KMS-11 (cell line): ENCODE measurements at regions not wholly inside any gene's neighbourhood (a gene's known extent, or its start where the extent isn't known, plus 50 kb on each side); places are given as distances from the start of the nearest gene placed in this dataset.

ENCODE experiments used
- H2AFZ ChIP-seq: fragments of 200-600 bp; sonication (generic); 2 replicates; pipeline ENCODE4 v1.6.1; 2016; ENCODE audit warnings: antibody characterized with exemption, mixed run types, low read depth
- H3K27ac ChIP-seq: fragments of 200-600 bp; sonication (generic); 2 replicates; pipeline ENCODE4 v1.6.1; 2016; ENCODE audit warnings: mild to moderate bottlenecking, mixed run types
- H3K27me3 ChIP-seq: fragments of 200-600 bp; sonication (generic); 2 replicates; pipeline ENCODE4 v1.6.1; 2017; ENCODE audit warnings: mild to moderate bottlenecking, low read depth, mixed run types, moderate library complexity; ENCODE audit not compliant: insufficient read depth
- H3K36me3 ChIP-seq: fragments of 200-600 bp; sonication (generic); 2 replicates; pipeline ENCODE4 v1.6.1; 2017; ENCODE audit warnings: mild to moderate bottlenecking, mixed run types; ENCODE audit not compliant: insufficient read depth
- H3K4me1 ChIP-seq: fragments of 200-600 bp; sonication (generic); 2 replicates; pipeline ENCODE4 v1.6.1; 2016; ENCODE audit warnings: mild to moderate bottlenecking, low read depth, mixed run types; ENCODE audit not compliant: poor library complexity, severe bottlenecking
- H3K4me2 ChIP-seq: fragments of 200-600 bp; sonication (generic); 2 replicates; pipeline ENCODE4 v1.7.0; 2016; ENCODE audit warnings: mild to moderate bottlenecking, mixed run types
- H3K4me3 ChIP-seq: fragments of 200-600 bp; sonication (generic); IDR thresholded peaks from 2 replicates; pipeline ENCODE4 v1.6.1; 2017; ENCODE audit warnings: low read depth, low read length, mixed read lengths; ENCODE audit not compliant: insufficient read depth
- H3K79me2 ChIP-seq: fragments of 200-600 bp; sonication (generic); 2 replicates; pipeline ENCODE4 v1.6.1; 2016; ENCODE audit warnings: low read depth, mixed run types; ENCODE audit not compliant: insufficient read depth
- H3K9ac ChIP-seq: fragments of 200-600 bp; sonication (generic); 2 replicates; pipeline ENCODE4 v1.6.1; 2016; ENCODE audit warnings: mild to moderate bottlenecking, mixed run types
- H4K20me1 ChIP-seq: fragments of 200-600 bp; sonication (generic); 2 replicates; pipeline ENCODE4 v1.6.1; 2016; ENCODE audit warnings: mild to moderate bottlenecking, mixed run types; ENCODE audit not compliant: insufficient read depth
- TF ChIP-seq, protein P1 (sequence below): fragments of 200-600 bp; sonication (generic); conservative IDR thresholded peaks from 2 replicates; pipeline ENCODE4 v1.6.1; 2017; ENCODE audit warnings: low read depth, mild to moderate bottlenecking, antibody characterized with exemption, low read length, moderate library complexity, mixed read lengths

DNA sequence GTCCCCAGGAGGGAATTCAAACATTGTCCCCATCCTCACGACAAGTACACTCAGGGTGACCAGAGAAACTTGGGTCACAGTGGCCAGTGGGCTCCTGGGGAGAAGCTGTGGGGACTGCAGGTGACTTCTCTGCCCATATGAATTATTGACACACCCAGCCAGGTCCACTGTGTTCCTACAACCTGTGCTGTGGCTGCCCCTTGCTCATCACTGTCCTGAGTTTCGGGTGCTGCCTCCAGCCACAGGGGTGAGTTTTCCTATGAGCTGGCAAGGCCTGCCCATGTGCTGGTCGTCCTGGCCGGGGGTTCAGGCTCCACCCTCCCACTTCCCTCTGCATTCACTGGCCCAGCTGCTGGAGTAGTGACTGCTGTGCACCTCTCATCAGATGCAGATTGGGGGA is 59.0 kb upstream of the RBFOX3 start:
- Histone ChIP-seq H3K9ac (no peak overlapping the region), H3K4me2 (no peak overlapping the region), H3K27ac (no peak overlapping the region), H3K36me3 (no peaks in the 10 kb centered on the region), H3K79me2 (no peaks in the 10 kb centered on the region), H2AFZ (no peak overlapping the region), H3K4me1 (no peaks in the 10 kb centered on the region), H3K27me3 (peaks cover 84% of the 10 kb centered on the region), H4K20me1 (no peaks in the 10 kb centered on the region), H3K4me3 (no peak overlapping the region)
- TF ChIP-seq, protein P1, sequence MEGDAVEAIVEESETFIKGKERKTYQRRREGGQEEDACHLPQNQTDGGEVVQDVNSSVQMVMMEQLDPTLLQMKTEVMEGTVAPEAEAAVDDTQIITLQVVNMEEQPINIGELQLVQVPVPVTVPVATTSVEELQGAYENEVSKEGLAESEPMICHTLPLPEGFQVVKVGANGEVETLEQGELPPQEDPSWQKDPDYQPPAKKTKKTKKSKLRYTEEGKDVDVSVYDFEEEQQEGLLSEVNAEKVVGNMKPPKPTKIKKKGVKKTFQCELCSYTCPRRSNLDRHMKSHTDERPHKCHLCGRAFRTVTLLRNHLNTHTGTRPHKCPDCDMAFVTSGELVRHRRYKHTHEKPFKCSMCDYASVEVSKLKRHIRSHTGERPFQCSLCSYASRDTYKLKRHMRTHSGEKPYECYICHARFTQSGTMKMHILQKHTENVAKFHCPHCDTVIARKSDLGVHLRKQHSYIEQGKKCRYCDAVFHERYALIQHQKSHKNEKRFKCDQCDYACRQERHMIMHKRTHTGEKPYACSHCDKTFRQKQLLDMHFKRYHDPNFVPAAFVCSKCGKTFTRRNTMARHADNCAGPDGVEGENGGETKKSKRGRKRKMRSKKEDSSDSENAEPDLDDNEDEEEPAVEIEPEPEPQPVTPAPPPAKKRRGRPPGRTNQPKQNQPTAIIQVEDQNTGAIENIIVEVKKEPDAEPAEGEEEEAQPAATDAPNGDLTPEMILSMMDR: no peak

DNA sequence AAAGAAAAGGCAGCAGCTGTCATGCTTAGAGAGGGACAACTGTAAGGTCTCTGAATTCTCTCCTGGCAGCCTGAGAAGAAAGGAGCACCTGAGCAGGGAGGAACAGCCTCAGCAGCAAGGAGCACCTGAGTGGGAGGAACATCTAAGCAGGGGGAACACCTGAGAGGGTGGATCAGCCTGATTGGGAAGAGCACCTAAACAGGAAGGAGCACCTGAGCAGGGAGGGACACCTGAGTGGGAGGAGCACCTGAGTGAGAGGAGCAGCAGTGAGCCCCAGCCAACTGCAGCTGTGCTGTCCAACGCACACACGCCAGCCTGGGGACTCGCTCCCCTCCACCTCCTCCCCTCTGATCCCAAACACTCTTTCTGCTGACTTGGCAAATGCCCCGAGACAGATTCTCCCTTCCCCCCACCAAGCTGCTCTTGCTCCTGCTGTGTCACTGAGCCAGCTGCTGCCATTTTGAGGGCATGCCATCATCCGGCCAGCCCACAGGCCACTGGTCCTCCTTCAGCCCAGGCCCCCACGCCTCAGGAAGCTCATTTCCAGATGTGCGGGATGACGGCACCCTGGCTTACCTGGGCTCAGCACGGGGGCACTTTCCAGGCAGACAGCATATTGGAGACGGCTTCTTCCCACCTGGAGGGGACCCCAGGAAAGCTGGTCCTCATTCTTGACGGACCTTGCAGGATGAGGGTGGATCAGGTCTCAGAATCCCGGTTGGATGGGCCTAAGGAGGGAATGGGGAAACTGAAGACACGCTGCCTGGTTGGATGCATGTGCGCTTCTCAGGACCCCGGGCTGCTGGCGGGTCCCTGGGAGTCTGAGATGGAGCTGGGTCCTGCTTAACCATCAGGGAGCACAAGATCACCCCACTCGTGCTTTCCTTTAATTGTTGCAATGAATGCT is 57.7 kb upstream of the RBFOX3 start:
- peaks cover 85% of the 10 kb centered on the region for H3K27me3 ChIP-seq
- H3K27ac ChIP-seq: no peak overlapping the region
- no peak overlapping the region for H2AFZ ChIP-seq
- no peaks in the 10 kb centered on the region for H3K79me2 ChIP-seq
- H3K4me1 ChIP-seq: no peaks in the 10 kb centered on the region
- H3K4me3 ChIP-seq: no peak overlapping the region
- TF ChIP-seq, protein P1: no peak
- H4K20me1 ChIP-seq: no peaks in the 10 kb centered on the region
- H3K9ac ChIP-seq: no peak overlapping the region
- H3K4me2 ChIP-seq: no peak overlapping the region
- no peaks in the 10 kb centered on the region for H3K36me3 ChIP-seq

DNA sequence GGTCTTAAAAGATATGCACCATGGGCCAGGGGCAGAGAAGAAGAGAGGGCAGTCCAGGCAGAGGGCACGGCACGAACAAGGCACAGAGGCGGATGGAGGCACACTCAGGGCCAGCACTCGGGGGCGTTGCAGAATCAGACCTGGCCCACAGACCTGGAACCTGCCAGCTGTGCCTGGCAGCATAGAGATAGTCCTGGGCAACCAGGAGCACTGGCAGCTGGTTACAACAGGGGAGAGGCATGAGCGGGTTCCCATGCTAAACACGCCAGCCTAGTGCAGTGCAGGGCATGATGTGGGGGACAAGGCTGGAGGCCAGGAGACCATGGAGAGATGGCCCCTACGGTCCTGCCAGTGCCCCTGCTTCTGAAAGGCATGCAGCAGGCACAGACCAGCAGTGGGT is 56.9 kb upstream of the RBFOX3 start:
- TF ChIP-seq, protein P1: no peak
- H4K20me1 ChIP-seq: no peaks in the 10 kb centered on the region
- H3K27ac ChIP-seq: no peak overlapping the region
- no peak overlapping the region for H3K9ac ChIP-seq
- H3K4me2 ChIP-seq: no peak overlapping the region
- no peak overlapping the region for H2AFZ ChIP-seq
- H3K27me3 ChIP-seq: peaks cover 86% of the 10 kb centered on the region
- H3K4me1 ChIP-seq: no peaks in the 10 kb centered on the region
- no peaks in the 10 kb centered on the region for H3K79me2 ChIP-seq
- H3K4me3 ChIP-seq: no peak overlapping the region
- no peaks in the 10 kb centered on the region for H3K36me3 ChIP-seq

GRCh38 chr17:79667121-79667715 is 56.4 kb upstream of the RBFOX3 start:
- Histone ChIP-seq H3K9ac (no peak overlapping the region), H3K27me3 (peaks cover 86% of the 10 kb centered on the region), H3K27ac (no peak overlapping the region), H4K20me1 (no peaks in the 10 kb centered on the region), H3K4me2 (no peak overlapping the region), H3K36me3 (no peaks in the 10 kb centered on the region), H2AFZ (no peak overlapping the region), H3K4me1 (no peaks in the 10 kb centered on the region), H3K4me3 (no peak overlapping the region), H3K79me2 (no peaks in the 10 kb centered on the region)
- TF ChIP-seq, protein P1: no peak
